Adrenal gland (tissue), 9 donors: ENCODE measurements at regions not wholly inside any gene's neighbourhood (a gene's known extent, or its start where the extent isn't known, plus 50 kb on each side); places are given as distances from the start of the nearest gene placed in this dataset.

Experiments used
- DNase-seq, 7 donors: peaks; one replicate each; pipeline ENCODE4 v3.0.0-alpha.2; 2019 to 2020
- H3K27ac ChIP-seq, 5 donors: fragments of 200-600 bp; sonication (generic) in 4 of 5; 1 replicate in 3 of 5; 2 replicates in 2 of 5; pipeline versions ENCODE4 v1.5.1 to v1.8.0; 2016 to 2020; ENCODE audit warnings: mild to moderate bottlenecking in 1 of 5
- H3K27me3 ChIP-seq: fragments of 200-600 bp; 2 replicates; pipeline ENCODE4 v1.8.0; 2021
- H3K36me3 ChIP-seq, 2 donors: fragments of 200-600 bp; replicated peaks in 1 of 2; 1 replicate in 1 of 2; 2 replicates in 1 of 2; pipeline versions ENCODE4 v1.5.1 to v1.8.0; 2018 to 2022
- H3K4me1 ChIP-seq, 2 donors: fragments of 200-600 bp; replicated peaks in 1 of 2; 1 replicate in 1 of 2; 2 replicates in 1 of 2; pipeline versions ENCODE4 v1.5.1 to v1.8.0; 2018 to 2021
- H3K4me3 ChIP-seq, 4 donors: fragments of 200-600 bp; sonication (generic) in 3 of 4; one replicate each; pipeline ENCODE4 v1.5.1; 2016 to 2018
- H3K9me3 ChIP-seq, 3 donors: fragments of 200-600 bp; sonication (generic) in 1 of 3; replicated peaks in 1 of 3; 1 replicate in 2 of 3; 2 replicates in 1 of 3; pipeline versions ENCODE4 v1.5.1 to v1.8.0; 2016 to 2021
- CTCF ChIP-seq, 6 experiments: fragments of 450-650 bp in 4 of 6; fragments of 200-600 bp in 2 of 6; sonication (generic) in 1 of 6; IDR thresholded peaks; 1 replicate in 5 of 6; 2 replicates in 1 of 6; pipeline versions ENCODE4 v1.5.1 to v1.8.0; 2016 to 2021; ENCODE audit warnings: antibody characterized with exemption in 6 of 6, mild to moderate bottlenecking in 2 of 6, moderate library complexity in 1 of 6
- POLR2A ChIP-seq, 2 donors: fragments of 450-650 bp; IDR thresholded peaks; one replicate each; pipeline ENCODE4 v1.6.1; 2017; ENCODE audit warnings: antibody characterized with exemption in 2 of 2, mild to moderate bottlenecking in 2 of 2, moderate library complexity in 1 of 2
- WGBS, 4 donors: extraction: QIAGEN DNeasy Blood & Tissue Kit in 2 of 4; methylation state at CpG; one replicate each; pipeline versions ENCODE4 v1.1.5 to v1.1.7; 2013 to 2017; 5-methylcytosine and 5-hydroxymethylcytosine counted together
- intact Hi-C, 2 donors: fragments of 100-400 bp; cut with DNase I; formaldehyde crosslinking; loops; one replicate each; pipeline versions ENCODE4 v1.14.1 to v1.15.0; 2022 to 2023
- donor health status: healthy with polysubstance abuse.
- donor health status: Bipolar disorder and iron deficiency.
- donor health status: DM: yes; HTN: yes; CAD: no.
- donor health status: DM: no; HTN: no; CAD: no.
- donor health status: DM: no; HTN: no; CAD: no.

GRCh38 chr5:56601641-56602071, 213.7 kb upstream of the MAP3K1 start:
- TF ChIP-seq POLR2A (IDR thresholded peaks at IDR 0.05) = no peak
- no peak for TF ChIP-seq CTCF (IDR thresholded peaks at IDR 0.05)
- DNase-seq = no peak
- intact Hi-C loops = no loop called here
- Histone ChIP-seq H3K4me1 (no peaks in the 10 kb centered on the region), H3K4me3 (no peak overlapping the region), H3K36me3 (no peaks in the 10 kb centered on the region), H3K27me3 (no peaks in the 10 kb centered on the region), H3K9me3 (no peaks in the 10 kb centered on the region), H3K27ac (no peak overlapping the region)
- 78 to 83% (median 80%) methylated on average over 3 of the region's 3 CpGs for WGBS, 4 donors

- no peaks in the 10 kb centered on the region for H3K27me3 ChIP-seq
- H3K27ac ChIP-seq = no peak overlapping the region
- no peak for DNase-seq
- H3K9me3 ChIP-seq = no peaks in the 10 kb centered on the region
- intact Hi-C loops = no loop called here
- no peaks in the 10 kb centered on the region for H3K4me1 ChIP-seq
- no peak for TF ChIP-seq POLR2A (IDR thresholded peaks at IDR 0.05)
- TF ChIP-seq CTCF (IDR thresholded peaks at IDR 0.05) = no peak
- no peak overlapping the region for H3K4me3 ChIP-seq
- H3K36me3 ChIP-seq = no peaks in the 10 kb centered on the region
These were observed 216.4 kb upstream of the MAP3K1 start for GRCh38 chr5:56598941-56599340.

- 80 to 95% (median 85%) methylated on average over 4 of the region's 4 CpGs for WGBS, 4 donors
- Histone ChIP-seq H3K4me1 (no peaks in the 10 kb centered on the region), H3K27me3 (no peaks in the 10 kb centered on the region), H3K36me3 (no peaks in the 10 kb centered on the region), H3K9me3 (no peaks in the 10 kb centered on the region), H3K27ac (no peak overlapping the region), H3K4me3 (no peak overlapping the region)
- TF ChIP-seq POLR2A (IDR thresholded peaks at IDR 0.05) = no peak
- no peak for TF ChIP-seq CTCF (IDR thresholded peaks at IDR 0.05)
- DNase-seq = no peak
- intact Hi-C loops = no loop called here
These were observed 219.2 kb upstream of the MAP3K1 start for GRCh38 chr5:56596155-56596554.

GRCh38 chr5:56595566-56595965, 219.8 kb upstream of the MAP3K1 start:
- H3K27ac ChIP-seq = no peak overlapping the region
- H3K36me3 ChIP-seq = no peaks in the 10 kb centered on the region
- no peaks in the 10 kb centered on the region for H3K4me1 ChIP-seq
- no peak overlapping the region for H3K4me3 ChIP-seq
- 83 to 100% (median 97%) methylated on average over 1 to 2 of the region's 2 CpGs for WGBS, 4 donors
- no peaks in the 10 kb centered on the region for H3K27me3 ChIP-seq
- TF ChIP-seq POLR2A (IDR thresholded peaks at IDR 0.05) (no peak), CTCF (IDR thresholded peaks at IDR 0.05) (no peak)
- no peaks in the 10 kb centered on the region for H3K9me3 ChIP-seq
- DNase-seq = no peak
- intact Hi-C loops = no loop called here
